ENCODE measurements at regions not wholly inside any gene's neighbourhood (a gene's known extent, or its start where the extent isn't known, plus 50 kb on each side); places are given as distances from the start of the nearest gene placed in this dataset.
"Not testable (repeated sequence)": the region's sequence is repeated elsewhere in the genome, so short reads cannot be mapped to it uniquely, and the experiment has no call there.

DNA sequence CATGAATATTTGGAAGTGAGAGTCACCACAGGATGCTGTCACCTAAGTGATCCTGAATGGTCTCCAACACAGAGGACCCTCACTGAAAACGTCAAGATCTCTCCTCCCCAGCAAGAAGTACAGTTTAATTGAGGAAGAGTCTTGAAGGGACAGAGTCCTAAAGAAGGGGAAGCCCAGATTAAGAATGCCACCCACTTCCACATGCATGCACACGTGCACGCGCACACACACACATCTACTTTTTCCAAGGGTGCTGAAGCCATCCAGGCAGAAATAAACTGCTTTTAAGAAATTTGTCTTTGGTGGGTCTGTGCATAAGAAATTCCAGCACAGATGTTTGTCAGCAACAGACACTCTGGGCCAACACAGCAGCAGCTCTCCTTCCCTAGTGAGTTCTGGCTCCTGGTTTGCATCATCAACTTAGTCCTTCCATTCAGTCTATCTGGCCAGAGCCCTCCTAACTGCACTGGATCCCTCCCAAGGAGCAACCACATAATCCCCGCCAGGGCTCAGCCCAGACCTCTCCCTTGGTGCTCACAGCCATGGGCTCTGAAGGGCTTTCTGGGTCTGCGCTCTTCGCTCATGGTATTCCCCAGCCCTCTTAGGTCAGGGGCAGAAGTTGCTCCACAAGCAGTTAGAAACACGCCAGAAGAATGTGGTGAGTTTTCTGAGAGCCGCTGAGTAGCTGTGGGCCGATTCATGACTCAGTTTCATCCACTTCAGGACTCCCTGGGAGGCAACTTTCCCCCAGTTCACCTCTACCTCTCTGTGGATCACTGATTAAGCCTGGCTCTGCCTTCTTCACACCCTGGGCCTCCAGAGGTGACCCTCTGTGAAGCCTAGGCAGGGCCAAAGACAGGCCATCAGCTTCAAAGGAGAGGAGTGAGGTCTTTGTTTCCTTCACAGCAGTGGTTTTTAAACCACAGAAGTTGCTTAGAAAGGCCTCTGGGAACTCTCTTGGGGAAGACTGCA, 132.6 kb upstream of the LIPC start:
- no peak for DNase-seq

GRCh38 chr15:58302832-58303231, 129.0 kb upstream of the LIPC start:
- no peak for DNase-seq

DNA sequence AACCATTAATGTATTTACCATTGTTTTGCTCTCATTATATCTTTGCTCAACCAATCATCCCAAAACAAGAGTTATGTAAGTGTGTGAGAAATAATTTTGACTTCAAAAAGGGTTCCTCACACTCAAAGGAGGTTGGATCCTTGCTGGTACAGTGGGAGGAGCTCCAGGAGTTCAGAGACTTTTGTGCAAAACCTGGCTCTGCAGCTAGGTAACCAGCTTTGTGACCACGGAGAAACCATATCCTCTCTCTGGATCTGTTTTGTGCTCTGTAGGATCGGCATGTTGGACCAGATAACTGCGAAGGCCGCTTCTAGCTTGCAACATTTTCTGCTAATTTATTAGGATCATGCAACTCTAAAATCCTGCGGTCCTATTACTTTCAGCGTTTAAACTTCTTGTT, 128.6 kb upstream of the LIPC start:
- no peak for DNase-seq

DNA sequence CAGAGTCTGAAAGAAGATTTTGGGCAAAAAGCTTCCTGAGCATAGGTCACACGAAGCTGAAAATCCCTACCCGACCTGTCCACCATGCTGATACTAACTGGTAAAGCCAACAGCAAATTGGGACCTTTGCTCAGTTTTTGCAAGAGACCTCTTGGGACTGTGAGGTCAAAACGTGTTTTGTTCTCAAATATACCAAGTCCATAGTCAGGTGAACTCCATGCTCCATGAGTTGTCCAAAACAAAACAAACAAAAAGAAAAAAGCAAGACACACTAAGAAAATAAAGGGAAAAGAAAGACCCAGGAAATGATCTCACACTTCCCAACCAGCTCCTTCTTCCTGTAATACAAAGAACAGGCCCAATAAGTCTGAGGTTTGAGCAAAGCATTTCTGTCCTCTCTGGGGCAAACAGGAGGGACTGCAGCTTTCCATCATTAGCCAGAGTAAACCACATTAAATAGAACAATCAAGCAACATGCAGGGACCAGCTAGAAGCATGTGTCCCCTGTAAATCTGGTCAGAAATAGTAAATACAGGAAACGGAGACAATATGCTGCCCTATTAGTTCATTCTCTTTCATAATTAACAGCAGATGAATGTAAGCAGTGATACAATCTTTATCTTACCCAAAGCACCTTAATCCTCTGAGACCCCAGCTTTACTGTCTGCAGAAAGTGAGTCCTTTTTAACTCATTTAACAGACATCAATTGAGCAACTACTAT, 125.0 kb upstream of the LIPC start:
- no peak for DNase-seq

- DNase-seq, result no peak
Measured at GRCh38 chr15:58307313-58307961, 124.4 kb upstream of the LIPC start.

DNA sequence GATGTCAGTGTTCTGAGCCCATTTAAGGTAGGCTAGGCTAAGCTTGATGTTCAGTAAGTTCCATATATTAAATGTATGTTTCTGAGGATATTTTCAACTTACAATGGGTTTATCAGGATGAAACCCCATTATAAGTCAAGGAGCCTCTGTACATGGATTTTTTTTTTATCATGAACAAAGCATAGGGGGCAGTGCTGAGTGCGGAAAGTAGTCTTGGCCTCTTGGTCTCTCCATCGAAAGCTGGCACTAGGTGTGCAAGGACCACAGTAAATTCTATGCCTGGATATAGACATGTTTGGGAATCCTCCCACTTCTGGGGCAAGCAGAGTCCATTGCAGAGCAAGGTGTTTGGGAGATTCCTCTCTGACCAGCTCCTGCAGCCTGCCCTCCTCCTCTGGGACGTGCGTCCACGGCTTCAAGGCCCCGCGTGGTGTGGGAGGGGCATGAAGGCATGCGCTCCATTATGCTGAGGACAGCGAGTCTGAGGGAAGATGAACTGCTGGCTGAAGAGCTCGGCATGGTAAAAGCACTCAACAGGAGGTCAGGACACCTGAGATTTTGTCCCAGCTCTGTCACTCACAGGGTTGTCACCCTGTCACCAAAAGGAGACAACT, 122.9 kb upstream of the LIPC start:
- DNase-seq, result no peak

- no peak for DNase-seq
Measured at GRCh38 chr15:58309963-58310928, 121.5 kb upstream of the LIPC start.

DNA sequence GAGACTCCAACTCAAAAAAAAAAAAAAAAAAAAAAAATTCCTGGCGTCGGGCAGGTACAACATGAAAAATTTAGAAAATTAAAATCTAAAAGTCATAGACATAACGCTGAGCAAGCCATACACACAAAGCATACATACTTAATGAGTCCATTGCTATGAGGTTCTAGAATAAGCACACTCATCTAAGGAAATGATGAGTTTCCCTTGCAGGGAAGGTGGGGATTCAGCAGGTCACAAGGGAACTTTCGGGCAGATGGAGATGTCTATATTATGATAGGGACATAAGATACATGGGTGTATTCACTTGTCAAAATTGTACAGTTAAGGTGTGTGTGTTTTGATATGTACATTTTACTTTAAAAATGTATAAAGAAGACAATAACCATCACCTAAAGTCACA, 120.2 kb upstream of the LIPC start:
- no peak for DNase-seq

- no peak for DNase-seq
Measured at GRCh38 chr15:58312031-58312430, 119.8 kb upstream of the LIPC start.

DNA sequence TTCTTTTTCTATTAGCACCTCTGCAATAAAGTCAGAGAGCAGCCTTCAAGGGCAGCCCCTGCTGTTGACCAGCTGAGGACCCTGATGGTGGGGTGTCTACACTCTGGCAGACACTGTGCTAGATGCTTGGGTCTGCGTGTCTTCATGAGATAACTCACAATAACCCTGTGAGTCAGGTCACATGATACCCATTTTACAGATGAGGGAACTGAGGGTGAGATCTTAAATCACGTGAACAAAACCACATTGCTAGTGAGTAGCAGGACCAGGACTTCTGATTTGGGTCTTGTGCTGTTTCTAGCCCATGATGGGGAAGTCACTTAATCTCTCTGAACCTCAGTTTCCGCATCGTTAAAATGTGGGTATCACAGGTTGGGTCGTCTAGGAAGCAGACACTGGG, 118.5 kb upstream of the LIPC start:
- no peak for DNase-seq

GRCh38 chr15:58313810-58314592, 117.8 kb upstream of the LIPC start:
- no peak for DNase-seq

GRCh38 chr15:58314593-58315216, 117.1 kb upstream of the LIPC start:
- peak; percentile 15 for DNase-seq

DNA sequence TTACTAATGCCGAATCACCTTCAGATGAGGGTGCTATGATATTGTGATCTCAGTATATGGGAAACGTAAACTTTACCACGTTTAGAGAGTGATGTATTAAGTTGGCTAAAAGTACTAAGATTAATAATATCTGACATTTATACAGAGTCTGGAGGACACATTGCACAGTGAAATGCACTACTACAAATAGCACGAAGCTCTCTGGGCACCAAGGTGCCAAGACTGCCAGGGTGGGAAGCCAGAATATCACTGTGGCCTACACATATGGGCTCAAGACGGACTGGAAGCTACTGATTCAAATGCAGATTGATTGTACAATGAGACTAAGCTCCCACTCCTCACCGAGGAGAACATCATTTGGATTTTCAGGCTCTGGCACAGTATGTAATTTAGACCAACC, 113.3 kb upstream of the LIPC start:
- DNase-seq, result no peak

- DNase-seq, result no peak
Measured at GRCh38 chr15:58321034-58321433, 110.8 kb upstream of the LIPC start.

DNA sequence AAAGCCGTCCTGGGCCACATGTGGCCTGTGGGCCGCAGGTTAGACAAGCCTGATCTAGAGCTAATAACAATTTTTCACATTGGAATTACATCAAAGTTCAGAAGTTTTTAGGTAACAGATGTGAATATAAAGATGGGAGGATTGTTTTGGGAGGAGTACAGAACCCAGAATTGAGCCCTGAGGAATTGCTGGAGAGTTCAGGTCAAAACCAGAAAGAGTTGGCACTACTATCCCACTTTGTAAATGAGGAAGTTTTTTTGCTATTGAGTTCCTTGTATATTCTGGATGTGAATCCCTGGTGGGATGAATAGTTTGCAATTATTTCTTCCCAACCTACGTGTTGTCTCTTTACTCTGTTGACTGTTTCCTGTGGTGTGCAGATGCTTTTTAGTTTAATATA, 109.5 kb upstream of the LIPC start:
- DNase-seq, result no peak

GRCh38 chr15:58323321-58323720, 108.5 kb upstream of the LIPC start:
- not testable (repeated sequence) for DNase-seq

- DNase-seq, result no peak
Measured at GRCh38 chr15:58324533-58324932, 107.3 kb upstream of the LIPC start.

DNA sequence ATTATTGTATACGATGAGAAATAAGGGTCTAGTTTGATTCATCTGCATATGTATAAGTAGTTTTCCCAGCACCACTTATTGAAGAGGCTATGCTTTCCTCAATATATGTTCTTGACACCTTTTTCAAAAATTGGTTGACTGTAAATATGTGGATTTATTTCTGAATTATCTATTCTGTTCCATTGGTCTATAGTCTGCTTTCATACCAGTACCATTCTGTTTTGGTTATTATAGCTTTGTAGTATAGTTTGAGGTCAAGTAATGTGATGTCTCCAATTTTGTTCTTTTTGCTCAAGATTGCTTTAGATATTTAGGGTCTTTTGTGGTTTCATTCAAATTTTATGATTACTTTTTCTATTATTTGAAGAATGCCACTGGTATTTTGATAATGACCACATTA, 103.8 kb upstream of the LIPC start:
- DNase-seq, result no peak

GRCh38 chr15:58329211-58329610, 102.6 kb upstream of the LIPC start:
- DNase-seq, result no peak
